Stomach (tissue), 8 donors: ENCODE measurements at regions not wholly inside any gene's neighbourhood (a gene's known extent, or its start where the extent isn't known, plus 50 kb on each side); places are given as distances from the start of the nearest gene placed in this dataset.
"Not testable (repeated sequence)": the region's sequence is repeated elsewhere in the genome, so short reads cannot be mapped to it uniquely, and the experiment has no call there.

Experiments used
- DNase-seq, 2 donors: peaks; one replicate each; pipeline versions ENCODE4 v3.0.0 to v3.0.0-alpha.2; 2013 to 2019
- H3K27ac ChIP-seq, 5 donors: fragments of 200-600 bp in 4 of 5; sonication (generic) in 4 of 5; one replicate each; pipeline ENCODE4 v1.5.1; 2013 to 2019; ENCODE audit warnings: mild to moderate bottlenecking in 1 of 5, moderate library complexity in 1 of 5
- H3K27me3 ChIP-seq, 3 donors: fragments of 200-600 bp; sonication (generic); one replicate each; pipeline ENCODE4 v1.5.1; 2017 to 2019; ENCODE audit warnings: mixed run types in 1 of 3
- H3K36me3 ChIP-seq, 4 donors: fragments of 200-600 bp; sonication (generic); 1 replicate in 3 of 4; 2 replicates in 1 of 4; pipeline ENCODE4 v1.5.1; 2016 to 2019
- H3K4me1 ChIP-seq, 4 donors: fragments of 200-600 bp; sonication (generic); one replicate each; pipeline ENCODE4 v1.5.1; 2016 to 2019
- H3K4me3 ChIP-seq, 4 donors: fragments of 200-600 bp; sonication (generic) in 3 of 4; one replicate each; pipeline ENCODE4 v1.5.1; 2016 to 2019; ENCODE audit warnings: mild to moderate bottlenecking in 1 of 4
- H3K9me3 ChIP-seq, 4 donors: fragments of 200-600 bp; sonication (generic); one replicate each; pipeline ENCODE4 v1.5.1; 2016 to 2019
- EP300 ChIP-seq: sonication (generic); formaldehyde crosslinking; IDR thresholded peaks from one replicate; pipeline ENCODE4 v1.6.1; 2017; ENCODE audit warnings: antibody characterized with exemption
- POLR2A ChIP-seq, 4 donors: fragments of 450-650 bp; IDR thresholded peaks; one replicate each; pipeline ENCODE4 v1.6.1; 2016; ENCODE audit warnings: antibody characterized with exemption in 4 of 4, control low read depth in 2 of 4, mild to moderate bottlenecking in 1 of 4, moderate library complexity in 1 of 4
- POLR2AphosphoS5 ChIP-seq, 3 donors: sonication (generic); formaldehyde crosslinking; IDR thresholded peaks; one replicate each; pipeline ENCODE4 v1.6.1; 2016; ENCODE audit warnings: antibody characterized with exemption in 3 of 3
- WGBS, 5 donors: extraction: QIAGEN DNeasy Blood & Tissue Kit in 3 of 5; methylation state at CpG; one replicate each; pipeline versions ENCODE4 v1.1.5 to v1.1.7; 2013 to 2018; 5-methylcytosine and 5-hydroxymethylcytosine counted together
- intact Hi-C: fragments of 100-400 bp; cut with DNase I; formaldehyde crosslinking; loops from one replicate; pipeline ENCODE4 v1.15.1; 2023; ENCODE audit warnings: low total_unique reads
- TF ChIP-seq, protein P1 (sequence below), 7 experiments: fragments of 450-650 bp in 4 of 7; fragments of 200-600 bp in 3 of 7; sonication (generic) in 3 of 7; IDR thresholded peaks; one replicate each; pipeline ENCODE4 v1.5.1; 2016 to 2019; ENCODE audit warnings: antibody characterized with exemption in 7 of 7, control low read depth in 2 of 7, mild to moderate bottlenecking in 1 of 7
- donor health status: healthy with polysubstance abuse.
- donor health status: Bipolar disorder and iron deficiency.
- donor health status: healthy.

DNA sequence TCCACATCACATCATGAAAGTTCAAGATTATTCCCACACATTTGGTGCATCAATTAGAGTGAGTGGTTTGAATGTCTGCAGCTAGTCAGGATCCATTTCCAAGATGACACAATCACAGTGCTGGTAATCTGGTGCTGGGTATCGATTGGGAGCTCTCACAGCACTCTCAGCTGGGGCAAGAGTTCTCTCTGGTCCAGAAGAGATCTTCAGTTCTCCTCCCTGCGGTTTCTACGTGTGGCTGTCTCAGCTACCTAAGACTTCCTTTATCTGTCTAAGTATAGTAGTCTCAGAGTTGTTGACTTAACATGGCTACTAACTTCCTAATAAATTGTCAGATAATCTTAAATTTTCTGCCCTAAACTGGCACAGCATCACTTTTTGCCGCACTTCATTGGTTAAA, 358.0 kb upstream of the BRINP3 start:
- Histone ChIP-seq H3K27ac (no peak overlapping the region), H3K9me3 (no peaks in the 10 kb centered on the region), H3K36me3 (no peaks in the 10 kb centered on the region), H3K27me3 (no peaks in the 10 kb centered on the region), H3K4me3 (no peak overlapping the region), H3K4me1 (no peaks in the 10 kb centered on the region)
- TF ChIP-seq EP300 (no peak), POLR2A (IDR thresholded peaks at IDR 0.05) (no peak), POLR2AphosphoS5 (IDR thresholded peaks at IDR 0.05) (no peak)
- TF ChIP-seq, protein P1, sequence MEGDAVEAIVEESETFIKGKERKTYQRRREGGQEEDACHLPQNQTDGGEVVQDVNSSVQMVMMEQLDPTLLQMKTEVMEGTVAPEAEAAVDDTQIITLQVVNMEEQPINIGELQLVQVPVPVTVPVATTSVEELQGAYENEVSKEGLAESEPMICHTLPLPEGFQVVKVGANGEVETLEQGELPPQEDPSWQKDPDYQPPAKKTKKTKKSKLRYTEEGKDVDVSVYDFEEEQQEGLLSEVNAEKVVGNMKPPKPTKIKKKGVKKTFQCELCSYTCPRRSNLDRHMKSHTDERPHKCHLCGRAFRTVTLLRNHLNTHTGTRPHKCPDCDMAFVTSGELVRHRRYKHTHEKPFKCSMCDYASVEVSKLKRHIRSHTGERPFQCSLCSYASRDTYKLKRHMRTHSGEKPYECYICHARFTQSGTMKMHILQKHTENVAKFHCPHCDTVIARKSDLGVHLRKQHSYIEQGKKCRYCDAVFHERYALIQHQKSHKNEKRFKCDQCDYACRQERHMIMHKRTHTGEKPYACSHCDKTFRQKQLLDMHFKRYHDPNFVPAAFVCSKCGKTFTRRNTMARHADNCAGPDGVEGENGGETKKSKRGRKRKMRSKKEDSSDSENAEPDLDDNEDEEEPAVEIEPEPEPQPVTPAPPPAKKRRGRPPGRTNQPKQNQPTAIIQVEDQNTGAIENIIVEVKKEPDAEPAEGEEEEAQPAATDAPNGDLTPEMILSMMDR (IDR thresholded peaks at IDR 0.05): no peak
- WGBS, 5 donors: 85 to 89% (median 87%) methylated on average over 4 of the region's 4 CpGs
- intact Hi-C loops: no loop called here
- no peak for DNase-seq

DNA sequence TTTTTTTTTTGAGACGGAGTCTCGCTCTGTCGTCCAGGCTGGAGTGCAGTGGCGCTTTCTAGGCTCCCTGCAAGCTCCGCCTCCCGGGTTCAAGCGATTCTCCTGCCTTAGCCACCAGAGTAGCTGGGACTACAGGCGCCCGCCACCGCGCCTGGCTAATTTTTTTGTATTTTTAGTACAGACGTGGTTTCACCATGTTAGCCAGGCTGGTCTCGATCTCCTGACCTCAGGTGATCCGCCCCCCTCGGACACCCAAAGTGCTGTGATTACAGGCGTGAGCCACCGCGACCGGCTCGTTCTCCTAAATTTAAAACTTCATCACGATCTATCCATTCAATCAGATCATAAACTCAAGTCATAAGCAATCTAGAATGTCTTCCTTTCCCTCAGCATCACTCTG, 359.5 kb upstream of the BRINP3 start:
- 90 to 94% (median 93%) methylated on average over 21 of the region's 21 CpGs for WGBS, 5 donors
- H3K27ac ChIP-seq, intact Hi-C loops, H3K36me3 ChIP-seq, H3K4me3 ChIP-seq, H3K9me3 ChIP-seq, H3K27me3 ChIP-seq, H3K4me1 ChIP-seq, DNase-seq: not testable (repeated sequence)

DNA sequence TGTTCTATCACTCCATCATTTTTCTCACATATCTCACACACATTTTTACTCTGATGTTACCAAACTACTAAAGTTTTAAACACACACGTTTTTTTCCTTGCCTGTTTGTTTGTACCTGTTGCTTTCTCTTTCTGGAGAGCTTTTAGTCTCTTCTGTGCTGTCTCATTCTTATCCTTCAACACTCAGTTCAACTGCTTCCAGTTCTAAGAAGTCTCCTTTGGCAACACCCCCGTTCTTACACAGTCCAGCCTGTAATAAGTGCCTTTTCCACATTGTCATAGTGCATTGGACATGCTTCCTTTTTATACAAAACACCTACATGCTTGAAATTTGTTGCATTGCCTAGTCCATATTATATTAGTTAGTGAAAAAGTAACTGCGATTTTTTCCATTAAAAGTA, 360.2 kb upstream of the BRINP3 start:
- no peaks in the 10 kb centered on the region for H3K9me3 ChIP-seq
- intact Hi-C loops: no loop called here
- no peaks in the 10 kb centered on the region for H3K27me3 ChIP-seq
- no peaks in the 10 kb centered on the region for H3K4me1 ChIP-seq
- WGBS, 5 donors: 61 to 73% (median 68%) methylated on average over 3 of the region's 3 CpGs
- no peaks in the 10 kb centered on the region for H3K36me3 ChIP-seq
- DNase-seq: no peak
- H3K27ac ChIP-seq: no peak overlapping the region
- H3K4me3 ChIP-seq: no peak overlapping the region
- TF ChIP-seq EP300: no peak
- no peak for TF ChIP-seq POLR2A (IDR thresholded peaks at IDR 0.05)
- TF ChIP-seq POLR2AphosphoS5 (IDR thresholded peaks at IDR 0.05): no peak
- TF ChIP-seq, protein P1 (IDR thresholded peaks at IDR 0.05): no peak

DNA sequence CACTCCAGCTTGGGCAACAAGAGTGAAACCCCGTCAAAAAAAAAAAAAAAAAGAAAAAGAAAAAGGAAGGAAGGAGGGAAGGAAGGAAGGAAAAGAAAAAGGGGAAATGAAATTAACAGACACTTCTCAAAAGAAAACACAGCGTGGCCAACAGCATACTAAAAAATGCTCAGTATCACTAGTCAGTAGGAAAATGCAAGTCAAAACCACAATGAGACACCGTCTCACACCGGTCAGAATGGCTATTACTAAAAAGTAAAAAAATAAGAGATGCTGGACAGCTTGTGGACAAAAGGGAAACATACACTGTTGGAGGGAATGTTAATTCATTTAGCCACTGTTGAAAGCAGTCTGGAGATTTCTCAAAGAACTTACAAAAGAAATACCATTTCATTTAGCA, 369.5 kb upstream of the BRINP3 start:
- intact Hi-C loops: no loop called here
- Histone ChIP-seq H3K4me1 (no peaks in the 10 kb centered on the region), H3K9me3 (no peaks in the 10 kb centered on the region), H3K36me3 (no peaks in the 10 kb centered on the region), H3K27ac (no peak overlapping the region), H3K27me3 (no peaks in the 10 kb centered on the region), H3K4me3 (no peak overlapping the region)
- no peak for DNase-seq
- TF ChIP-seq, protein P1 (IDR thresholded peaks at IDR 0.05): no peak
- TF ChIP-seq POLR2AphosphoS5 (IDR thresholded peaks at IDR 0.05) (no peak), EP300 (no peak), POLR2A (IDR thresholded peaks at IDR 0.05) (no peak)
- 62 to 88% (median 87%) methylated on average over 4 of the region's 4 CpGs for WGBS, 5 donors

DNA sequence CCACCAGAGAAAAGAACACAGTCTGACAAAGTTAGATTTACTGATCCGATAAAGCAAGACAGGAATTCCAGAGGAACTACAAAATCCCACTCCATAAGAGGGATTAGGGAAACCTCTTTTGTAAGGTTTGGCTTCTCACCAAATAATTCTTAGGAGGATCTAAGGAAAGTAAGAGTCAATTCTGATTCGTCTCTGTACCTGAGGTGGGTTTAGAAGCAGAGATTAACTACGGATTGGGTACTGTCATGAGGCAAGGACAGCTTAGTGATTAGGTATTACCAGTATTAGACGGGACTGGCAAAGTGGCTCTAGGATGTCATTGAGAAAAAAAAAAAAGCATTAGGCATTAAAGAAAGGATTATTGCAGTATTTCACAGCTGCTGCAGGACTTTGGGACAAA, 371.7 kb upstream of the BRINP3 start:
- Histone ChIP-seq H3K27me3 (no peaks in the 10 kb centered on the region), H3K9me3 (no peaks in the 10 kb centered on the region), H3K4me3 (no peak overlapping the region), H3K4me1 (no peaks in the 10 kb centered on the region), H3K27ac (no peak overlapping the region), H3K36me3 (no peaks in the 10 kb centered on the region)
- intact Hi-C loops: no loop called here
- 37 to 46% (median 40%) methylated on average over 4 of the region's 4 CpGs for WGBS, 5 donors
- TF ChIP-seq POLR2A (IDR thresholded peaks at IDR 0.05) (no peak), EP300 (no peak), POLR2AphosphoS5 (IDR thresholded peaks at IDR 0.05) (no peak)
- TF ChIP-seq, protein P1 (IDR thresholded peaks at IDR 0.05): no peak
- no peak for DNase-seq
